GM10266 (cell line): ENCODE measurements at regions not wholly inside any gene's neighbourhood (a gene's known extent, or its start where the extent isn't known, plus 50 kb on each side); places are given as distances from the start of the nearest gene placed in this dataset.

Experiments used
- DNase-seq: peaks from one replicate; pipeline ENCODE4 v3.0.0; 2012; ENCODE audit errors: extremely low spot score
- TF ChIP-seq, protein P1 (sequence below): IDR thresholded peaks from 2 replicates; pipeline ENCODE4 v1.5.1; 2012; ENCODE audit warnings: mild to moderate bottlenecking, low read depth; ENCODE audit not compliant: control insufficient read depth, insufficient read depth; ENCODE audit errors: missing control alignments

GRCh38 chr9:88326936-88327335 is 61.3 kb upstream of the SPIN1 start:
- TF ChIP-seq, protein P1, sequence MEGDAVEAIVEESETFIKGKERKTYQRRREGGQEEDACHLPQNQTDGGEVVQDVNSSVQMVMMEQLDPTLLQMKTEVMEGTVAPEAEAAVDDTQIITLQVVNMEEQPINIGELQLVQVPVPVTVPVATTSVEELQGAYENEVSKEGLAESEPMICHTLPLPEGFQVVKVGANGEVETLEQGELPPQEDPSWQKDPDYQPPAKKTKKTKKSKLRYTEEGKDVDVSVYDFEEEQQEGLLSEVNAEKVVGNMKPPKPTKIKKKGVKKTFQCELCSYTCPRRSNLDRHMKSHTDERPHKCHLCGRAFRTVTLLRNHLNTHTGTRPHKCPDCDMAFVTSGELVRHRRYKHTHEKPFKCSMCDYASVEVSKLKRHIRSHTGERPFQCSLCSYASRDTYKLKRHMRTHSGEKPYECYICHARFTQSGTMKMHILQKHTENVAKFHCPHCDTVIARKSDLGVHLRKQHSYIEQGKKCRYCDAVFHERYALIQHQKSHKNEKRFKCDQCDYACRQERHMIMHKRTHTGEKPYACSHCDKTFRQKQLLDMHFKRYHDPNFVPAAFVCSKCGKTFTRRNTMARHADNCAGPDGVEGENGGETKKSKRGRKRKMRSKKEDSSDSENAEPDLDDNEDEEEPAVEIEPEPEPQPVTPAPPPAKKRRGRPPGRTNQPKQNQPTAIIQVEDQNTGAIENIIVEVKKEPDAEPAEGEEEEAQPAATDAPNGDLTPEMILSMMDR, result no peak

DNA sequence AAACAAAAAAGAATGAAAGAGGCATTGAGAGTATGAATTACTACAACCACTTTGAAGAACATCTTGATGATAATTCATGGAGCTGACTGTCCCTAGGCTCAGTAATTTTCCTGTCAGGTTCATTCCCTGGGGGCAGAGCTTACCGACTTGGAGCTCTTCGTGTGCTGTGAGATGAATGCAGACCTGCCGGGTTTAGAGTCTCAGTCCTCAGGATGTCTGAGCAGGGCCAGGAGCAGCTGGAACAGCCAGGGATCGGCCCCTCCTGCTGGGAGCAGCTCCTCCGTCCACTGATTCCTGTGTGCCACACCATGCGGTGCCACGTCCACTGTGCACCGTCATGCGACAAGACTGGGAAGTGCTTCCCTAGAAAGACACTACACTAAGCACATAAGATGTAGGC is 62.2 kb upstream of the SPIN1 start:
- TF ChIP-seq, protein P1, result no peak
- DNase-seq, result no peak

More at GRCh38 chr9:88326936-88327335, 61.3 kb upstream of the SPIN1 start:
- no peak for DNase-seq

DNA sequence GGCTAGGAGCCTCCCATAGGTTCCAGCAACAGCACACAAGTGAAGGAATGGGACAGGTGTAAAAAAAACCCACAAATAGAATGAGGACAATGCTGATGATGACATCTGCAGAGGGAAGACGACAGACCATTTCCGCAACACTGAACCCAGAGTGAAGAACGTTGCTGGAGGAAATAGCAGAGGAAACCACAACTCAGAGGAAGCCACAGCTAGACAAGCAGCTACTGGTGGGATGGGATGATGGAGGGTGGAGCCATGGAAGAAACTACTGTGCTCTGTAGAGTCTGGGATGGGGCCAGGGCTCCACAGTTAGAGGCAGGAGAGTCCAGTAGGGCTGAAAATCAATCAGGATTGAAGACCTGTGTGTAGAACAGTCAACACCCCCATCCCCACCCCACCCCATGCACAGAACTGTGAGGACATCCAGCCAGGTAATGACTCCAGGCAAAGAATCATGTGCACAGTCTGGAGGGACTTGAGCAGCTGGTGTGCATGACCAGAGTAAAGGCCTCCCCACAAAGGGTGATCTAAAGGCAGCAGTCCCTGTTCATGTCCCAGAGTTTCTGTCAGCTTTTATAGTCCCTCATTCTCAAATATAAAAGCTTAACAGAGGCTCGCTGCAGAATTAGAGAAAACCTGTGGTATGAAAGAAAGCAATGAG is 65.2 kb upstream of the SPIN1 start:
- DNase-seq, result no peak

DNA sequence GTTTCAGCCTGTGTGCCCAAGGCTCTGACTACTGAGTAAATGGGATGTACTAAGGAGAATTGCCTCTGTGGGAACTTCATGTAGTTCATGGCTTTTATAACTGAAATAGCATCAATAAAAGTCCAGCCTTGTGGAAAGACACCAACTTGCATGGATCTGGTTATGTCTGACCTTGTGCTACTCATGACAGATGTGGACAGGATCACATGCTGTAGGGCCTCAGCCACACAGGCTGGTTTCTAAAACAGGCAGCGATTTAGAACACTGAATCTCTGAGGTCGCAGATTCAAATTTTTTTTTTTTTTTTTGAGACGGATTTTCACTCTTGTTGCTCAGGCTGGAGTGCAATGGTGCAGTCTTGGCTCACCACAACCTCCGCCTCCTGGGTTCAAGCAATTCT is 66.5 kb upstream of the SPIN1 start:
- no peak for DNase-seq
- TF ChIP-seq, protein P1, result no peak

More for the DNA sequence above, 65.2 kb upstream of the SPIN1 start:
- TF ChIP-seq, protein P1, result no peak

DNA sequence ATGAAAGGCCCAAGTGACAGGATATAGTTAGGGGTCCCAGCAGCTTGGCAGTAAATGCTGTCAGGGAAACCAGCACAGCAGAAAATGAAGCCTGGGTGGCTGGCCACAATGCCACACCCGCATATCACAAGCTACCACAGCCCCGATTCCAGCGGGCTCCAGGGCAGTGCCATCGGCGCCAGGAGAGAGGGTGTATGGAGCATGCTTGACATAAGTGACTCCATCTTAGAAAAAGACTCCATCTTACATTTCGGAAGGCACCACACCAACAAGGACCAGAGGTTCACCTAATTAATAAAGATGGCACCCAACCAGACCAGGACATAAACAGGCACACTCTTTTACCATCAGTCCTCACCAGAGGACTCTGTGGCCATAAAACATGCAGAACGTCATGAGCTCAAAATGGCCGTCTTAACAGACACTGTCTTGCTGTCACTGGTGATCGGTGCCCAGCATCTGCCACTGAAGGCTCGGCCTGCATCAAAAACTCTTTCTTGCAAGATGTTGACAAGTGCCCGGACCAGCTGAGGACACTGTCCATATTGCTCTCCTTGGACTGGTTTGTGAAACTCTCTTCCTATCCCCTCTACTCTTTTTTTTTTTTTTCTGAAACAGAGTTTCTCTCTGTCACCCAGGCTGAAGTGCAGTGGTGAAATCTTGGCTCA is 67.4 kb upstream of the SPIN1 start:
- DNase-seq, result no peak
- TF ChIP-seq, protein P1, result no peak

- DNase-seq, result no peak
Observed at GRCh38 chr9:88319936-88320747, 68.1 kb upstream of the SPIN1 start.

More at GRCh38 chr9:88319936-88320747, 68.1 kb upstream of the SPIN1 start:
- TF ChIP-seq, protein P1, result no peak
